ENCODE measurements at regions not wholly inside any gene's neighbourhood (a gene's known extent, or its start where the extent isn't known, plus 50 kb on each side); places are given as distances from the start of the nearest gene placed in this dataset.

DNA sequence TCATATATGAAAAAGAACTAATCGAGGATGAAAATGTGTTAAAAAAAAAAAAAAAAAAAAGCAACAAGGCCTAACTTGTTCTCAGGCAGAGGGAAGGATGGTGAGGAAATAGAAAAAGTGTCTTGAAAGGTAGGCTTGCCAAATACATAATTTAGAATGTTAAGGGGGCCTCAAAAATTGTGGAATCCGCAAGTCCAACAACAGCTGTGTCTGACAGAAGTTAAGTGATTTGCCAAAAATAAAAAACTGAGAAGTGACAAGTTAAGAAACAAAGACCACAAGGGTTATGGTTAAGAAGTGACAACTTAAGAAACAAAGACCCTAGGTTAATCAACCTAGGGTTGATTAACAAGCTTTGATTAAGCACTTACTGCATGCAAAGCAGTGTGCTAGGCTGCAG lies 110.6 kb downstream of the P2RY1 start:
- H3K27me3 ChIP-seq (ENCODE audit: insufficient read depth, low read depth, low read length) = no peaks in the 10 kb centered on the region
- no peaks in the 10 kb centered on the region for H3K36me3 ChIP-seq (ENCODE audit: insufficient read depth, low read length)
- no peak overlapping the region for H3K4me3 ChIP-seq (ENCODE audit: low read length)
- H3F3A ChIP-seq (ENCODE audit: insufficient read depth, low read length, poor library complexity, severe bottlenecking) = peaks cover 3% of the 10 kb centered on the region
- no peak overlapping the region for H3K27ac ChIP-seq (ENCODE audit: low read length)
- TF ChIP-seq RAD21 (conservative IDR thresholded peaks at IDR 0.05) (no peak), EP300 (conservative IDR thresholded peaks at IDR 0.05; ENCODE audit: poor library complexity, severe bottlenecking) (no peak), MXI1 (conservative IDR thresholded peaks at IDR 0.05; ENCODE audit: poor library complexity, severe bottlenecking) (no peak), SMC3 (conservative IDR thresholded peaks at IDR 0.05; ENCODE audit: poor library complexity) (no peak), EZH2 (IDR thresholded peaks at IDR 0.05; ENCODE audit: borderline replicate concordance, insufficient read depth, low read length, poor library complexity, severe bottlenecking) (no peak), POLR2AphosphoS5 (IDR thresholded peaks at IDR 0.05) (no peak), TAF1 (IDR thresholded peaks at IDR 0.05; ENCODE audit: low read depth) (no peak)
- TF ChIP-seq, protein P1, sequence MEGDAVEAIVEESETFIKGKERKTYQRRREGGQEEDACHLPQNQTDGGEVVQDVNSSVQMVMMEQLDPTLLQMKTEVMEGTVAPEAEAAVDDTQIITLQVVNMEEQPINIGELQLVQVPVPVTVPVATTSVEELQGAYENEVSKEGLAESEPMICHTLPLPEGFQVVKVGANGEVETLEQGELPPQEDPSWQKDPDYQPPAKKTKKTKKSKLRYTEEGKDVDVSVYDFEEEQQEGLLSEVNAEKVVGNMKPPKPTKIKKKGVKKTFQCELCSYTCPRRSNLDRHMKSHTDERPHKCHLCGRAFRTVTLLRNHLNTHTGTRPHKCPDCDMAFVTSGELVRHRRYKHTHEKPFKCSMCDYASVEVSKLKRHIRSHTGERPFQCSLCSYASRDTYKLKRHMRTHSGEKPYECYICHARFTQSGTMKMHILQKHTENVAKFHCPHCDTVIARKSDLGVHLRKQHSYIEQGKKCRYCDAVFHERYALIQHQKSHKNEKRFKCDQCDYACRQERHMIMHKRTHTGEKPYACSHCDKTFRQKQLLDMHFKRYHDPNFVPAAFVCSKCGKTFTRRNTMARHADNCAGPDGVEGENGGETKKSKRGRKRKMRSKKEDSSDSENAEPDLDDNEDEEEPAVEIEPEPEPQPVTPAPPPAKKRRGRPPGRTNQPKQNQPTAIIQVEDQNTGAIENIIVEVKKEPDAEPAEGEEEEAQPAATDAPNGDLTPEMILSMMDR (IDR thresholded peaks at IDR 0.05; ENCODE audit: poor library complexity, severe bottlenecking) = no peak
- TF ChIP-seq, protein P2, sequence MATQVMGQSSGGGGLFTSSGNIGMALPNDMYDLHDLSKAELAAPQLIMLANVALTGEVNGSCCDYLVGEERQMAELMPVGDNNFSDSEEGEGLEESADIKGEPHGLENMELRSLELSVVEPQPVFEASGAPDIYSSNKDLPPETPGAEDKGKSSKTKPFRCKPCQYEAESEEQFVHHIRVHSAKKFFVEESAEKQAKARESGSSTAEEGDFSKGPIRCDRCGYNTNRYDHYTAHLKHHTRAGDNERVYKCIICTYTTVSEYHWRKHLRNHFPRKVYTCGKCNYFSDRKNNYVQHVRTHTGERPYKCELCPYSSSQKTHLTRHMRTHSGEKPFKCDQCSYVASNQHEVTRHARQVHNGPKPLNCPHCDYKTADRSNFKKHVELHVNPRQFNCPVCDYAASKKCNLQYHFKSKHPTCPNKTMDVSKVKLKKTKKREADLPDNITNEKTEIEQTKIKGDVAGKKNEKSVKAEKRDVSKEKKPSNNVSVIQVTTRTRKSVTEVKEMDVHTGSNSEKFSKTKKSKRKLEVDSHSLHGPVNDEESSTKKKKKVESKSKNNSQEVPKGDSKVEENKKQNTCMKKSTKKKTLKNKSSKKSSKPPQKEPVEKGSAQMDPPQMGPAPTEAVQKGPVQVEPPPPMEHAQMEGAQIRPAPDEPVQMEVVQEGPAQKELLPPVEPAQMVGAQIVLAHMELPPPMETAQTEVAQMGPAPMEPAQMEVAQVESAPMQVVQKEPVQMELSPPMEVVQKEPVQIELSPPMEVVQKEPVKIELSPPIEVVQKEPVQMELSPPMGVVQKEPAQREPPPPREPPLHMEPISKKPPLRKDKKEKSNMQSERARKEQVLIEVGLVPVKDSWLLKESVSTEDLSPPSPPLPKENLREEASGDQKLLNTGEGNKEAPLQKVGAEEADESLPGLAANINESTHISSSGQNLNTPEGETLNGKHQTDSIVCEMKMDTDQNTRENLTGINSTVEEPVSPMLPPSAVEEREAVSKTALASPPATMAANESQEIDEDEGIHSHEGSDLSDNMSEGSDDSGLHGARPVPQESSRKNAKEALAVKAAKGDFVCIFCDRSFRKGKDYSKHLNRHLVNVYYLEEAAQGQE (IDR thresholded peaks at IDR 0.05; ENCODE audit: borderline replicate concordance) = no peak
- H3K9me3 ChIP-seq (ENCODE audit: low read length) = no peaks in the 10 kb centered on the region
- no peak overlapping the region for H2AFZ ChIP-seq (ENCODE audit: low read depth, low read length)
- no peaks in the 10 kb centered on the region for H3K9me2 ChIP-seq (ENCODE audit: insufficient read depth, low read length)
- no peak overlapping the region for H3K4me2 ChIP-seq (ENCODE audit: low read length)
- H3K79me2 ChIP-seq (replicated peaks; ENCODE audit: insufficient read depth, low read length) = no peaks in the 10 kb centered on the region
- no peaks in the 10 kb centered on the region for H4K20me1 ChIP-seq (ENCODE audit: insufficient read depth)
- no peak overlapping the region for H3K9ac ChIP-seq (ENCODE audit: low read length)

DNA sequence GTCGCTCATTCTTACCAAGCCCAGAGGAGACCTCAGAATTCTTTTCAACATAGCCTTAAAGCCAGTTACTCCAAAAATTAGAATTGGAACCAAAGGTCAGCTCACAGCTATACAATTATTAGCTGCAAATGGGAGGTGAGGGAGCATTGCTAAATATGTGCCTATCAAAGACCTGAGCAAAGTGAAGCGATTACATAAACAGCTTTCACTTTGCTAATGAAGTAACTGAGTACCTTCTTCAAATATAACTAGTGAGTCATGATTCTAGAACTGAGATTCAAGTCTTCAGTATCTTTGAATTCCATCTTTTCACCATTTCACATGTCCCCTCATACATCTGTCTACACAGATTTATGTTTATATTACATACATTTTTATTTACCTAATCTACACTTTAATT lies 122.6 kb downstream of the P2RY1 start:
- Histone ChIP-seq H2AFZ (ENCODE audit: low read depth, low read length) (no peak overlapping the region), H3K9me2 (ENCODE audit: insufficient read depth, low read length) (no peaks in the 10 kb centered on the region), H3K4me3 (ENCODE audit: low read length) (no peak overlapping the region), H3K27me3 (ENCODE audit: insufficient read depth, low read depth, low read length) (no peaks in the 10 kb centered on the region), H4K20me1 (ENCODE audit: insufficient read depth) (no peaks in the 10 kb centered on the region), H3K4me2 (ENCODE audit: low read length) (no peak overlapping the region), H3K9me3 (ENCODE audit: low read length) (no peaks in the 10 kb centered on the region), H3K27ac (ENCODE audit: low read length) (no peak overlapping the region), H3K36me3 (ENCODE audit: insufficient read depth, low read length) (no peaks in the 10 kb centered on the region), H3K79me2 (replicated peaks; ENCODE audit: insufficient read depth, low read length) (no peaks in the 10 kb centered on the region), H3K9ac (ENCODE audit: low read length) (no peak overlapping the region), H3F3A (ENCODE audit: insufficient read depth, low read length, poor library complexity, severe bottlenecking) (no peaks in the 10 kb centered on the region)
- no peak for TF ChIP-seq POLR2AphosphoS5 (IDR thresholded peaks at IDR 0.05)
- TF ChIP-seq RAD21 (conservative IDR thresholded peaks at IDR 0.05) = no peak
- TF ChIP-seq EZH2 (IDR thresholded peaks at IDR 0.05; ENCODE audit: borderline replicate concordance, insufficient read depth, low read length, poor library complexity, severe bottlenecking) = no peak
- TF ChIP-seq EP300 (conservative IDR thresholded peaks at IDR 0.05; ENCODE audit: poor library complexity, severe bottlenecking) = no peak
- no peak for TF ChIP-seq MXI1 (conservative IDR thresholded peaks at IDR 0.05; ENCODE audit: poor library complexity, severe bottlenecking)
- no peak for TF ChIP-seq TAF1 (IDR thresholded peaks at IDR 0.05; ENCODE audit: low read depth)
- TF ChIP-seq, protein P1 (IDR thresholded peaks at IDR 0.05; ENCODE audit: poor library complexity, severe bottlenecking) = no peak
- TF ChIP-seq SMC3 (conservative IDR thresholded peaks at IDR 0.05; ENCODE audit: poor library complexity) = no peak
- TF ChIP-seq, protein P2 (IDR thresholded peaks at IDR 0.05; ENCODE audit: borderline replicate concordance) = no peak
